ENCODE measurements at regions not wholly inside any gene's neighbourhood (a gene's known extent, or its start where the extent isn't known, plus 50 kb on each side); places are given as distances from the start of the nearest gene placed in this dataset.

- no peak for TF ChIP-seq CHD7 (IDR thresholded peaks at IDR 0.05; ENCODE audit: insufficient replicate concordance, low read length)
- no peak for TF ChIP-seq CHD1 (IDR thresholded peaks at IDR 0.05; ENCODE audit: low read depth, low read length)
Measured at GRCh38 chr3:178075344-178075743, 460.9 kb upstream of the KCNMB2 start (continued).
